GM04503 (cell line): ENCODE measurements at regions not wholly inside any gene's neighbourhood (a gene's known extent, or its start where the extent isn't known, plus 50 kb on each side); places are given as distances from the start of the nearest gene placed in this dataset.

ENCODE experiments used
- DNase-seq: peaks from one replicate; pipeline ENCODE4 v3.0.0-alpha.2; 2012; ENCODE audit warnings: low read depth

DNA sequence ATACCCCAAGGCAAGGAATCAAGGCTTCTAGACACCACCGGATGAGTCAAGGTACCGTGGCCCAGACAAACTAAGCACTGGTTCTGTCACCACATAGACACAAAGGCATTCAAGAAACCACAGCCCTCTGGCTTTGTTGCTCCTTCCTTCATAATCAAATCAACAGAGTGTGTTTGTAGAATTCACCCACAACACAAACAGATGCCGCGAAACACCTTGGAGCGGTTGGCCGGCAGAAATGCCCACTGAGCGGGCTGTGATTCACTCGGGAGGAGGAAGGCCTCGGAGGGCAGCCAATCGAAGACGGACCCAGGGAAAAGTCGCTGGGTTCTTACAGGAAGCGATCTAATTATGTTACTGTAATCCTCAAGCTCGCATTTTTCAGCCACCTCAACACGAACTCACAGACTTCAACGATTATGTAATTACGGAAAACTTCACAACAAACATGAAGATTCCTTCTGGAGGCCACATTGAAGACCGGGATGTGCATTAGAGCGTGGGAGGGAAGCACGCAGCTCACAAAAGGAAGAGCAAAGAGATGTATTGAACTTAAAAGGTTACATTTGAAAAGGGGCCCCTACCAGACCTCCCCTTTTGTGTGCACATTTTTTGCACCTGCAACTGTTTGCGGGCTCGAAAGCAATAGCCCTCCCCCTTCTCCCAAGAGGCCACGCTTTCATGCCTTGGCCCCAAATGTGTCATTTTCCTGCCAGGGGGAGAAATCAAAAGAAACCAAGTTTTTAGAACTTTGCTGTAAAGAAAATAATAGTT lies 184.7 kb upstream of the PREP start:
- DNase-seq = peak; percentile 93

DNA sequence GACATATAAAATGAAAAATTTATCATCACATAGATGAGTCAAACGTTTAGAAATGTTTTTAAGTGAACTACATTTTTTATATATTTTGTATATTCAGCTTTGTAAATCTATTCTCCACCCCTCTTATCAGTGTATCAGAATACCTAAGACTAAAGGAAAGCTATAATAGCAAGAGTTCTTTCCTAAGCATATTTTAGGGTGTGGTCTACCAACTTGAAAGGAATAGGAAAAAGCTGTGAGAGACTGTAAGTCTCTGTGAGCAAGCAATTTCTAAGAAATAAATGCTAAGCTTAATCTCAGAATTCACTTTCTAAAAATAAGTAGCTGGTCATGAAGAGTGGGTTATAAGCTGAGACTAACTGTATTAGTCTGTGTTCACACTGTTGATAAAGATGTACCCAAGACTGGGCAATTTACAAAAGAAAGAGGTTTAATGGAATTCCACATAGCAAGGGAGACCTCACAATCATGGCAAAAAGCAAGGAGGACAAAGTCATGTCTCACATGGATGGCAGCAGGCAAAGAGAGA lies 175.4 kb upstream of the PREP start:
- DNase-seq = no peak

DNA sequence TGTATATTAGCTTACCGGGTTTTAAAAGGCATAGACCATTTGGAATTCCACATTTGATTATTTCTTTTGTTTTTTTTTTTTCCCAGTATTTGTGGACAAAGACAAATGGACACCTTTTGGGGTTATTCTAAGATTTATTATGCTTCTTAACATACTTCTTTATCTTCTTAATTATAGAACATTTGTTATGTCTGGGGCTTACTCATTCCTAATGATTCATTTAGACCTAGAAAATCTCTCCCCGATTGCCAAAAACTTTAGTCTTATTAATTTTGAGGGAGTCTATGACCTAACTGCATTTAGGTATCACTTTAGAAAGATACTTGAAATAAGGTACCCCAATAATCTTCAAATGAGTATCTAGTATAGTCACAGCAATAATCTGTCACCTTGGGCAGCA lies 170.7 kb upstream of the PREP start:
- DNase-seq = no peak

DNA sequence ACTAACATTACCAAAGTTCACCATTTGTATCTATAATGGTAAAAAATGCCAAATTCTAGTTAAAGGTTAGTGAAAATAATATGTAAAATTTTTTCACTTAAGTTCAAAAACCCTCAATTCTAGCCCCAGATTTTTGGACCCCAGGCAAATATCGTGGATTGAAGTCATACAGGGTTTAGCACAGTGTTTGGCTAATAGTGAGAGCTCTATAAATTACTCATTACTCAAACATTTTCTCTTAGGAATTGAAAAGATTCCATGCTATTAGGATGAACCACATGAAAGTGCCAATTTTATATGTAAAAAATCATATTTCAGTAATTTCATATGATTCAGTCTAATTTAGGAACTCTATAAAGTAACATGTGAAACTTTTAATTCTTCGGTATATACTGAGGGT lies 170.3 kb upstream of the PREP start:
- DNase-seq = no peak

DNA sequence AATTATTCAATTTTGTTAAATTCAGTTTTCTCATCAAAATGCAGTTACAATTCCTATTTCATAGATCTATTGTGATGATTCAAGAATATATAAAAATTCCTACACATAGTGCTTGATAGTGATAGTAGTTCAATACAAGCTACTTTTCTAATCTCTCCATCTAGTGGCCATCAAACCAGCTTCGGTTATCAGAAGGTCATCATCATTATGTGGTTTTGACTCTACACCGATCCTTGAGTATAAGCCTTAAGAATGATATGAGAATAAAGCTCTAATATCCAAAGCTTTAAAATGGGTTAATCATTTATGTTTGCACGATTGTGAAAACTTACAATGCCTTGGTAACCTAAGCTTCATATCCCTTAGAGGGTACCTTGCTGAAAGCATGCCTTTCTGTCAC lies 167.5 kb upstream of the PREP start:
- no peak for DNase-seq

DNA sequence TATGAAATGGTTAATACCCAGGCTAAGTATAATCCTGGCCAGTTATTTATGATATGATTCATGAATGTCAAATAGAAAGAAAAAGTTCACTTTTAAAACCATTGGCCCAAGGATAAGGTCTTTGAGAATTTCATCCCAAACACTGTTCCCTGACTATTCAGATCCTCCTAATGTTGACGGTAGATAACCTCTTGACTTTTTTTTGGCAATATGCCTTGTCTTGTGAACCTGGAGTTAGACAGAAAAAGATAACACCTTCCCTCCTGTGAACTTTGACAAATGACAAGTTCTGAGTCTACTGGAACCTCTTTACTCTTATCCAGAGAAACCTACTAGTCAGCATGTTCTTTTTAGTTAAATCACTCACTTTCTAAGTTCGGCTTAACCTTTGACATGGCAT lies 166.8 kb upstream of the PREP start:
- DNase-seq = no peak

DNA sequence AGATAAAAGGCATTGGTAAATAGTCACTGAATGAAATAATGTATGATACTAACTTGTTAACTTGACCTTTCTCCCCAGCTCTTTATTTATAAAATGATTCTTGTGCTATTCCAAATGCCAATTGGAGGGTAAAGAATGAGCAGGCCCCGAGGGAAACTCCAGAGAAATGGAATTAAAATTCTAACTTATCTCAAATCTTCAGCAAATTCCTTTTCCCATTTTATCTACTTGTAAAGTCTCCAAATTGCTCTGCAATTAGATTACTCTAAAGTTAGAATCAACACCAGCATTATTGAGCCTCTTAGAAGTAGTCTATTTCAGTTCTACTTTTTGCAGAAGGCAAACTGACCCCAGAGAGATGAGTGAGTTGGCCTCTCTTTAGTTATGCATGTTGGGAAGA lies 165.9 kb upstream of the PREP start:
- no peak for DNase-seq

DNA sequence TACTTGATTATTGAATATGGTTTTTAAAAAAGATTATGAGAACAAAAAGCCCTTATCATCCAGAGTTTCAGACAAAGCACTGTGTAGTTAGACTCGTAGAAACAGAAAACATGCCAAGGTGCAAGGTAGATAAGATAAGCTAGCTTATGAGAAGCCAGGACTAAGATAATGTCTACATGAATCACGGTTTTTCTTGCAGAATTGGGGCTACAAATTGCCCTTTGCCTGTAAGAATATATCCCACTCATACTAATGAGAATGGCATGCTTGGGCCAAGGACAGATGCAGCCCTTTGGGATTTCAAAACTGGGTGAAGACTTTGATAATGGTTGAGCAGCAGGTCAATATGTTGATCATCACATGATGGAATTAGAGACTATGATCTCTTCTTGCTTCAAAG lies 165.3 kb upstream of the PREP start:
- DNase-seq = no peak

DNA sequence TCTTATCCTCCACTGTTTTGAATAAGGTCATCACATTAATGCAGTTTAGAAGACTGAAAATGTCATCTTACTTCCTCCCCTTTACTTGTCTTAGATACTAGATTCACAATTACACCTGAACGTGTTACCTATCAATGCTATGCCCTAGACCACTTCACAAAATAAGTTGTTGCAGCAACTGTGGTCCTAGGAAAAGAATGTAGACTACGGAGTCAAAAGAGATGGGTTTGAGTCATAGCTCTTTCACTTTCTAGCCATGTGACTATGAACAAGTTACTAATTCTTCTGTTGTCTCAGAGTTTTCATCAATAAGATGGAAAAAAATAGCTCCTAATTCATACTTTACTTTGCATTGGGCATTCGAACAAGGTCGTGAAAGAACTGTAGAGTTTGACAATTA lies 164.3 kb upstream of the PREP start:
- no peak for DNase-seq

DNA sequence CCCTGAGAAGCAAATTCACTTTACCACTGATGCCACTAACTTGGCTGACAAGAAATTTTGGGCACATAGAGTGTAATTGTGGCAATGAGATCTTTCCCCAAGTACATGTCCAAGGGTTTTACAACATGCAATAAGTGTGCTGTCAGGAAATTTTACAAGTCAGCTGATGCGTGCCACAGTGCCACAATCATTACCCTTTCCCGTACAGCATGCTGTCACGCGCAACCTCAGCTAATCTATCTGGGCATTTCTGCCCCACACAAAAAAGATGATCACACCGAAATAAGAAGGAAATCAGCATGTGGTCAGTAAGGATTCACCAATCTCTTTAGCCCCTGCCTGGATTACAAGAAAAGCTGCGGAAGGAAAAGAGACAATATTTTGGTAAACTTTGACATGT lies 163.6 kb upstream of the PREP start:
- DNase-seq = no peak

DNA sequence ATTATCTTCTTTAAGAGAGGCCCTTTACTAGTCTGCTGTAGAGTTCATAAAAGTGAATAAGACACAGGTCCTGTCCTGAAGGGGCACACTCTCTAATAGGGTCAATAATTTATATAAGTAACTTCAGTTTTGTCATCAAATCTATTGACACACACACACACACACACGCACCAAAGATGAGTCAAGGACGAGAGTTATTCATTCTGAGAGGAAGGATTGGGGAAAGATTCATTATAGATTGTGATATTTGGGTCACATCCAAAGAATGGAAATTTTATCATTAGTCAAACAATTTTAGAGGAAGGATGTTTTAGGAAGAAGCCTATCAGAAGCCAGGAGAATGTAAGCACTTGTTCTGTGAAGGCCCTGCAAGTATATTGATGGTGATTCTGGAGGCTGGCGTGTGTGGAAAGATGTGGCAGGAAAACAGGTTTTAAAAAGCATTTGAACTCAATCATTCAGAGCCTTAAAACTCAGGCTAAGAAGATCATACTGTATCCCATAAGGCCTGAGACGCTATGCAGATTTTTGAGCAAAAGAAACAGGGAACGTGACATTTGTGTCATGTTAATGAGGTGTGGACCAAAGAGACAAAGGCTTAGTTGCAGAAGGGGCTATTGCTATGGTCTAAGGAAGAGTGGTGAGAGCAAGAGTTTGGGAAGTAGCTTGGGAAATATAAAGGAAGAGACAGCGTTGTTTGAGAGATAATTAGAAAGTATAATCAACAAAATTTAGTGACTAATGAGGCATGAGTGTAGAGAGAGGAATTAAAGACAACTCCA lies 161.4 kb upstream of the PREP start:
- no peak for DNase-seq

DNA sequence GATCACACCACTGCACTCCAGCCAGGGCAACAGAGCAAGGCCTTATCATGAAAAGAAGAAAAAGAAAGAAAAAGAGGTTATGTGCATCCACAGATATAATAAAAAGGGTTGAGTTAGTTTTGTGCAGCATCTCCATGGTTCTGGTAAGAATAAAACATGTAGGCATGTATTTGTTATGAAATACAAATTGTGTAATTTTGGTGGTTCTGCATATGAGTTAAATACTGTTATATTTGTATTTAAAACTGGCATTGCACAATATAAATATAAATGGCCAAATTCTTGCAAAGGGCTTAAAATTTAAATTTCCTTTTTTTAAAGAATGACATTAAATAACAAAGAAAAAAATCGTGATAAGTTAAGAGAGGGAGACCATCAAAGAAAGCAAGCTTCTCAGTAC lies 159.1 kb upstream of the PREP start:
- no peak for DNase-seq

DNA sequence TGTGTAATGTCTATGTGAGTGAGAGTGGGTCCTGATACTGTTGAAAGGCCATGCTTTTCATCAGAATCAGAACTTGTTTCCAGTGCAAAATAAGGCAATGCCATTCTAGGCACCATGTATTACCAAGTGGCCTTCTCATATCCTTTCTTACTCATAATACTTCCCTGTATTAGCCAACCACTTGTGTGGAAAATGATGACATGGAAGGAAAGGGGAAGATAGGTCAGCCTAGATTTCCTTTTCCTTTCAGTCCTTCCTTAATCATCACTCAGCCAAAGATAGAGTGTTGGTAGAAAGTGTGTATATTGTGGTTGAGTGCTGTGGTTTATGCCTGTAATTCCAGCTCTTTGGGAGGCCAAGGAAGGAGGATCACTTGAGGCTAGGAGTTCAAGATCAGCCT lies 158.6 kb upstream of the PREP start:
- no peak for DNase-seq

DNA sequence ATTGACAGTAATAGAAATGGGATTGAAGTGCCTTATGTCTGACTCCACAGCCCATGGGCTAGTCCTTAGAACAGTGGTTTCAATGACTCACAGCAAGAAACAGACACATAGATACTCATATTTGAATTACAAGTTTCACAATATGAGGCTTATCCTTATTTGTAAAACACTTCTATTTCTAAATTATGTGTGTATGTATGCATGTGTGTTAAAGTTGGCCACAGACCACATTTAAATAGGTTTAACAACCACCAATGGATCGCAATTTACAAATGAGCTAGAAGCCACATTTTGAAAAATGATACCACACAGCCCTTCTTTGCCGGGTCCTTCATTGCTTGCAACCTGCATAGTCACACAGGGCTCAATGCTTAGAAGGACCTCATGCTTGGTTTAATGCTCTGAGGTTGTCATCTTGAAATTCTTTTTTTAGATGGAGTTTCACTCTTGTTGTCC lies 157.8 kb upstream of the PREP start:
- DNase-seq = no peak

DNA sequence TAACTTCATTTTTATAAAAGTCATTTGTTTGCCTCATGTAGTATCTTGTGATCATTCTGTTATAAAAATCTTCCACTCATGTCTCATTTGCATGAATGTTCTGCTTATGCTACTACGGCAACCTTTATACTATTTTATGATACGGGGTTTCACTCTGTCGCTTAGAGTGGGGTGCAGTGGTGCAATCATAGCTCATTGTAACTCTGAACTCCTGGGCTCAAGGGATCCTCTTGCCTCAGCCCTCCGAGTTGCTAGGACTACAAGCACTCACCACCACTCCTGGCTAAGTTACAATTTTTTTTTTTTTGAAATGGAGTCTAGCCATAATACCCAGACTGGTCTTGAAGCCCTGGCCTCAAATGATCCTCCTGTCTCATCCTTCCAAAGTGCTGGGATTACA lies 154.4 kb upstream of the PREP start:
- no peak for DNase-seq

DNA sequence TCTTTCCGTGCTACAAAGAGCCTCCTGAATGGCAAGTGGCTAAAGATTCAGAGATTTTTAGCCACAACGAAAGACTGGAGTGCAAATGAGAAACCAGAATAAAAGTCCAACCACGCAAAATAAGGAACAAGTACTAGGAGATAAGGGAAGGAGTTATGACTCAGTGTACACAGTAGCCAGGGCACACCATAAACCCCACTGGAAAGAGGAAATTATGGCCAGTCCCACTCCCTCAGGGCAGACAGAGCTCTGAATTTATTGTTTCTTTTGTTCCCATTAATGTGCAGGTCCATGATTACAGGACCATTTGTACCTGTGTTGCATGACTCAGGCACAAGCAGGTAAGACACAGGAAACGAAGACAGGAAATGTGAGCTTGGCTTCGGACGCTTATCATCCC lies 150.3 kb upstream of the PREP start:
- DNase-seq = no peak

DNA sequence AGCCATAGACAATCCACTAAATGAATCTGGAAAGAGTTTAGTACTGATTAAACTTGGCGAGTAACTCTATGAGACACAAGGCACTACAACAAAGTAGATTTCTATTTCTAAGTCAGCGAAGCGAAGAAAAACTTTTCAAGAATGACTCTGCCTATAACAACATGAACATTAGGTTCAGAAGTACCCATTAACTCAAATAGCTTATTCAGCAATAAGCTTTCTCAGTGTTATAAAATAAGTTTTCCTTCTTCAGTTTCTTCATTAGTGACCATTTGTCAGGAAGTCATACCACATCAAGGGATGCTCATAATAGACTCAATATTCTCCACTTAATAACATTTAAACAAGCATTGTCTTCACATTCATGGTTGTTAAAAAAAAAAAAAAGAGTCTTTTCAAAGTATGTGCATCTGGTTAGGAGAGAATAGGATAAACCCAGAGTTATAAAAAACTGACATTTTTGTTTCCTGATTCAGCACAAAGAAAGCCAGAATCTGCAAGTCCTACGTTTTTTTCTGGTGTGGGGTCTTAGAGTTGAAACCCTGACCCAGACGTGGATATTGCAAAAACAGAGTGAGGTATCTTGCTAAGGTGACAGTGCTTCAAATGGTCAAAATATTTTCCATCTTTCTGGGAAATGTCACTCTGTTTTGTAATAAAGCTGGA lies 148.2 kb upstream of the PREP start:
- no peak for DNase-seq

DNA sequence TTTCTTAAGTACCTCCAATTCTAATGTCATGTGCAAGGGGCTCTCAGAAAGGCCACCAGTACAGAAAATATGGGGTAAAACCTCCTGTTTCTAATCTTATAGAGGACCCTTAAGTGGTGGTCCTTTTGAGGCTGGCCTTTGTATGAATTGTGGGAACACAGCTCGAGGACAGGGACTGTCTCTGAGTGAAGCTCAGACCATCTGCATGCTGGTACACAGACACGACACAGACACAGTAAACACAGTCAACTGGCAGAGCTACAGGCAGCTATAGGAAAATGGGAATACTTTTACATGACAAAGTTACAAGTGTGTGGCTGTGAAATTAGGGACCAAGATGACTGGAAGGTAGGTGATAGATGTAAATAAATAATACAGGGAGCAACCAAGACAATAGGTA lies 143.9 kb upstream of the PREP start:
- DNase-seq = no peak

DNA sequence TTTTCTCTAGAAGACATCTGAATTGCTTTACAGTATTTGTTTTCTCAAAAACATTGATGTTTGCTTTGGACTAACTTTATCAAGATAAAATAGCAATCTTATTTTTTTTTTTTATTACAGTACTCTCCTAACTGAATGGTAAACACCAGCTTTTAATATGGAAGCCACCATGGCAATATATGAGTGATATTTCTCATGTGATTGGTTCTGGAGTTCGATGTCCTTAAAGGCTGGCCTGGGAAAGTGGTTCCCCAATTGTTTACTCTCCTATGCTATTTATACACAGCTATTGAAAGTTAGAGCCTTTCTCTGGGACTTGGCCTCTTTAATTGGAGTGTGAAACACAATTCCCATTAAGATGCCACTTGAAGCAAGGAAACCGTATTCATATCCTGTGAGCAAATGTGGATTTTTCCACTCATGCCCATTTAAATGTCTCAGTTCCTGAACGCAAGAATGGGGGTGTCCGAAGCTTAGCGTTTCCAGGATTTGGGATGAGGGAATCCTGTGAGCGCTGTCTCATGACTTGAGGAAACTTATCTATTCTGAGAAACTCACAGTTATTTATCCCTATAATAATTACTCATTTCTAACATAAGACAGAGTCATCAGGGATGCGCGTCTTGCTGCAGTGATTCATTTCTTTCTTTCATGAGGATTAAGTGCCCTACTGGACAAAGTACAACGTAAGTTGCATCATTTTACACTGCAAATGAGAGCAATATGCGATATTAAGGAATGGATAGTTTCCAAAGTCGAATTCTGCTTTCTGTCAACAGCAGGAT lies 143.3 kb upstream of the PREP start:
- peak; percentile 69 for DNase-seq

DNA sequence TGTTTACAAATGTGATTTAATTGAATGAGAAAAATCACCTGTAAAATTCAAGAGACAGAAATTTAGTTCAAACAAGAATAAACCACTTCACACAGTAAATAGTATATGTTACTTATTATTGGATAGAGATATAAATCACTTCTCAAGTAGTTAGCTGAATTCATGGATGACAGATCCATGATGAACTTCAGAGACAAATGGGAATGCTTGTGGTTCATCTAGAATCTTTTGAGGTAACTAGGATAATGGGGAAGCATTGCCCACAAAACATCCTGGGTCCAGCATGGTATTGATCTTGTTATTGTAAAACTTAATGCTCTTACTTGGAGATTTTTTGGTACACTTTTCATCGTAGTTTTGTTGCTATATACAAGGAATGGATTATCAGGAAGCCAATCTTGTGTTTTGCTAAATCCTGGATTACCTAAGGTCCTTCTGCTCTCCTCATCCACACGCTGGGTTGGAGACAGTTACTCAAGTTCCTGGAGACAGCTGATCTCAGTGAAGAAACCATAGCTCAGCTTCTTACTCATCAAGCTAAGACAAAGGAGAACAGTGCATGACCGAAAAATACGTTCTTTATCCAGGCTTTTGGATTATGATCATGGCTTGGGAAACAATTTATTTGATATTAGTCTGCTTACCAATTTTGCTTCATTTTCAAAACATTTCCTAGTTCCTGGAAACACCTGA lies 142.5 kb upstream of the PREP start:
- peak; percentile 29 for DNase-seq

DNA sequence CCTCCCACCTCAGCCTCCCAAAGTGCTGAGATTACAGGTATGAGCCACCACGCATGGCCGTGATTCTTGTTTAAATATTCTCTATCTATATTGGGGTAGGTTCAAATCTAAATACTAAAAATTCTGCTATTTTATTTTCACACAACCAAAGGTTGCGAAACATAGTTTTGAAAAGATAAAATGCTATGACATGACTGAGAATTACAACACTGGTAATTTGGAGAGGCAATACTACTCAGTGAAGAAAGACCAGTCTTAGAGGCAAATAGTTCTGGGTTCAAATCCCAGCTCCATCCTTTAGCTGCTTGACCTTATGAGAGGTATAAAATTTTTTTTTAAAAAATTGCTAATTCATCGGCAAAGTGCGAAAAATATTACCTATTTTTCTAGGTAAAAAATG lies 137.0 kb upstream of the PREP start:
- DNase-seq = no peak
